Glutamatergic neuron (in vitro differentiated cells): ENCODE measurements at regions not wholly inside any gene's neighbourhood (a gene's known extent, or its start where the extent isn't known, plus 50 kb on each side); places are given as distances from the start of the nearest gene placed in this dataset.

Experiments used
- DNase-seq: peaks from one replicate; pipeline ENCODE4 v3.0.0; 2022
- H3K27ac Mint-ChIP-seq: one replicate; pipeline ENCODE4 v1.8.0; 2020; ENCODE audit warnings: mild to moderate bottlenecking, mixed read lengths, inconsistent platforms; ENCODE audit not compliant: unreplicated experiment
- H3K27me3 Mint-ChIP-seq: one replicate; pipeline ENCODE4 v1.8.0; 2020; ENCODE audit warnings: mild to moderate bottlenecking, moderate library complexity, mixed read lengths, inconsistent platforms; ENCODE audit not compliant: unreplicated experiment
- H3K36me3 Mint-ChIP-seq: one replicate; pipeline ENCODE4 v1.8.0; 2020; ENCODE audit warnings: mild to moderate bottlenecking, mixed read lengths, inconsistent platforms; ENCODE audit not compliant: unreplicated experiment
- H3K4me1 Mint-ChIP-seq: one replicate; pipeline ENCODE4 v1.8.0; 2020; ENCODE audit warnings: mild to moderate bottlenecking, low read depth, mixed read lengths, inconsistent platforms; ENCODE audit not compliant: unreplicated experiment
- H3K4me3 Mint-ChIP-seq: one replicate; pipeline ENCODE4 v1.8.0; 2020; ENCODE audit warnings: mild to moderate bottlenecking, mixed read lengths, inconsistent platforms; ENCODE audit not compliant: unreplicated experiment
- H3K9me3 Mint-ChIP-seq: one replicate; pipeline ENCODE4 v1.8.0; 2020; ENCODE audit warnings: mild to moderate bottlenecking, moderate library complexity, mixed read lengths, inconsistent platforms; ENCODE audit not compliant: unreplicated experiment
- TF ChIP-seq, protein P1 (sequence below): fragments of 200-600 bp; sonication (generic); IDR thresholded peaks from one replicate; pipeline ENCODE4 v1.5.0; 2021; ENCODE audit not compliant: partially characterized antibody, unreplicated experiment

DNA sequence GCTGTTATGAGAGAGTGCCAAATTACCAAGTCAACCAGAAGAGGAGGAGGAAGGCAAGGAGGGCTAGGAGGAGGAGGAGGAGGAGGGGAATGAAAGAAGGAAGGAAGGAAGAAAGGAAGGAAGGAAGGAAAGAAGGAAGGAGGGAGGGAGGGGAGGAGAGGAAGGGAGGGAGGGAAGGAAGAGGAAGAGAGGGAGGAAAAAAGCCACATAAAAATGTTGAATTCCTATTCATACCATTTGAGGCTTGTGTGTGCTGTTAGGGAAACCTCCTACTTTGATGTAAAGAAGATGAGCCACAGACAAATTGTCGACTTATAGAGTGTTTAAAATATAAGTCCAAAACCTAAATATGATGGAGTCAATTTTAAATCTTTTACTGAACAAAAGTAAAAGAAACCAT is 65.3 kb upstream of the MYLIP start:
- DNase-seq: no peak
- Mint-ChIP-seq H3K4me3 (no peak overlapping the region), H3K36me3 (no peaks in the 10 kb centered on the region), H3K9me3 (peaks cover 8% of the 10 kb centered on the region), H3K4me1 (peaks cover 20% of the 10 kb centered on the region), H3K27me3 (no peaks in the 10 kb centered on the region), H3K27ac (no peak overlapping the region)
- TF ChIP-seq, protein P1, sequence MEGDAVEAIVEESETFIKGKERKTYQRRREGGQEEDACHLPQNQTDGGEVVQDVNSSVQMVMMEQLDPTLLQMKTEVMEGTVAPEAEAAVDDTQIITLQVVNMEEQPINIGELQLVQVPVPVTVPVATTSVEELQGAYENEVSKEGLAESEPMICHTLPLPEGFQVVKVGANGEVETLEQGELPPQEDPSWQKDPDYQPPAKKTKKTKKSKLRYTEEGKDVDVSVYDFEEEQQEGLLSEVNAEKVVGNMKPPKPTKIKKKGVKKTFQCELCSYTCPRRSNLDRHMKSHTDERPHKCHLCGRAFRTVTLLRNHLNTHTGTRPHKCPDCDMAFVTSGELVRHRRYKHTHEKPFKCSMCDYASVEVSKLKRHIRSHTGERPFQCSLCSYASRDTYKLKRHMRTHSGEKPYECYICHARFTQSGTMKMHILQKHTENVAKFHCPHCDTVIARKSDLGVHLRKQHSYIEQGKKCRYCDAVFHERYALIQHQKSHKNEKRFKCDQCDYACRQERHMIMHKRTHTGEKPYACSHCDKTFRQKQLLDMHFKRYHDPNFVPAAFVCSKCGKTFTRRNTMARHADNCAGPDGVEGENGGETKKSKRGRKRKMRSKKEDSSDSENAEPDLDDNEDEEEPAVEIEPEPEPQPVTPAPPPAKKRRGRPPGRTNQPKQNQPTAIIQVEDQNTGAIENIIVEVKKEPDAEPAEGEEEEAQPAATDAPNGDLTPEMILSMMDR: no peak

DNA sequence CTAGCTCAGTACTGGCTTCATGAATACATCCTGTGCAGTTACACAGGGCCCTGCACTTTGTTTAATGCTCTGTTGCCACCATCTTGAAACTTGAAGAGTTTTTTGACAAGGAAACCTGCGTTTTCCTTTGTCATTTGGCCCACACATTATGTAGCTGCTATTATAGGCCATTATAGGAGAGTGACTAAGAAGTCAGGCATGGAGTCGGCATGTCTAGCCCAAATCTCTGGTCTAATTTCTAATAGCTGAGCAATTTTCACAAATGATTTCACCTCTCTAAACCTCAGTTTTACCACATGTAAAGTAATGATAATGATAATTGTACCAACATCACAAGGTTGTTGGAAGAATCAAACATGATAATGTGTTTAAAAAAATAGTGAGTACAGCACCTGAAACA is 67.1 kb upstream of the MYLIP start:
- Mint-ChIP-seq H3K4me1 (peaks cover 29% of the 10 kb centered on the region), H3K9me3 (peaks cover 12% of the 10 kb centered on the region), H3K27me3 (peaks cover 3% of the 10 kb centered on the region), H3K27ac (no peak overlapping the region), H3K36me3 (no peaks in the 10 kb centered on the region), H3K4me3 (no peak overlapping the region)
- DNase-seq: no peak
- TF ChIP-seq, protein P1: no peak

DNA sequence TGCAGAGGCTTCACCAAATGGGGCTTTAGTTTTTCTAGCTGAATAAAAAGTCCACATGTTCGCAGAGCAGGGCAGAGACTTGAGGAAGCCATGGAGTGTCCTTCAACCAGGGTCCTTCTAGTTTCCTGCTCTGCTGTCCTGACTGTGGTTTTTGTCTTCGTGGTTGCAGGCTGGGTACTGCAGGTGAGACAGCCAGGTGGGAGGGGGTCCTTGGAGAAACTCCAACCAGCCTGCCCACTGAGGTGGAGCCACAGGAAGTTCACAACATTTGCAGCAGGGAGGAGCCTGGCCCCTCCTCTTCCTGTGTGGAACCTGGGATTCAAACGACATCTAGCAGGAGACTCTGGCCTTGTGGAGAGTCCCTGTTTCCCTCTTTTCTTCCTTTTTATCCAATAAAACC is 68.8 kb upstream of the MYLIP start:
- H3K4me1 Mint-ChIP-seq: peaks cover 29% of the 10 kb centered on the region

DNA sequence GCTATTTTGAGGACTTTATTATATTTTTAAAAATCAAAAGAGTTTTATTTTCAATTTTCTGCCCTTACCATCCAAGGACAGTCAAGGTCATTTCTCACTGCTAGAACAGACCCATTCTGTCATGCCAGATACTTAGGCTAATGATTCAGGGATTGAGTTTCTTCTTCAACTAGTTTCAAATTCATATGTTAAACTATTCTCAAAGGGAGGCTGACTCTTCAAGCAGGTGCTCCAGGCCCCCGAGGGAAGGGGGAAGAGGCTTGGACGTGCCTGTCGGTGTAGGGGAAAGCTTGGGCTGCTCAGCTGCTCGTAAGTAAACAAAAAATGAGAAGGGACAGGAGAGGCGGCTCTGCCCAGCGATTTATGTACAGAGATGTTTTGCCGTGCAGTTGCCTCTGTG is 69.4 kb upstream of the MYLIP start:
- H3K27me3 Mint-ChIP-seq: peaks cover 3% of the 10 kb centered on the region
- TF ChIP-seq, protein P1: no peak
- DNase-seq: no peak
- peaks cover 26% of the 10 kb centered on the region for H3K4me1 Mint-ChIP-seq
- H3K4me3 Mint-ChIP-seq: no peak overlapping the region
- no peaks in the 10 kb centered on the region for H3K36me3 Mint-ChIP-seq
- no peak overlapping the region for H3K27ac Mint-ChIP-seq
- H3K9me3 Mint-ChIP-seq: peaks cover 8% of the 10 kb centered on the region

More for the DNA sequence above, 68.8 kb upstream of the MYLIP start:
- Mint-ChIP-seq H3K4me3 (no peak overlapping the region), H3K27me3 (peaks cover 3% of the 10 kb centered on the region), H3K27ac (no peak overlapping the region), H3K36me3 (no peaks in the 10 kb centered on the region), H3K9me3 (peaks cover 10% of the 10 kb centered on the region)
- DNase-seq: no peak
- TF ChIP-seq, protein P1: no peak

DNA sequence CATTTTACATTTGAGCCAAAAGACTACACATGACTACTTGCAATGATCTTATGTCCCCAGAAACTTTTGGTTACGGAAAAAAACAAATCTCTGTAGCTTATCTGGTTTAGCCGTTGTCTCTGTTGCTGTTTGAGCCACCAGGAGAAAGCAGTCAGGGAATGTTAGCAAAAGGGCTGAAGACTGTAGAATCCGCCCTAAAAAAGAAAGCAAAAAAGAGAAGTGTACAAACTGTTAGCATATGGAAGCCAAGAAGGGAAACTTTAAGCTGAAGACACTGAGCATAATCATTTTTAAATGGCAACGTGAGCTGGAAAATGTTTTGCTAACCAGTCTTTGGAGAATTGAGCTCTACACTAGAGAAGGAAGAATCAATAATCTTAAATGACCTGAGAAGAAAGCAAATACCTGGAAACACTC is 69.9 kb upstream of the MYLIP start:
- Mint-ChIP-seq H3K27ac (peak overlapping the region; percentile 10), H3K4me3 (peak overlapping the region; percentile 61), H3K9me3 (peaks cover 8% of the 10 kb centered on the region), H3K4me1 (peaks cover 22% of the 10 kb centered on the region), H3K27me3 (peaks cover 3% of the 10 kb centered on the region), H3K36me3 (no peaks in the 10 kb centered on the region)
- DNase-seq: no peak
- TF ChIP-seq, protein P1: no peak
